ENCODE measurements at regions not wholly inside any gene's neighbourhood (a gene's known extent, or its start where the extent isn't known, plus 50 kb on each side); places are given as distances from the start of the nearest gene placed in this dataset.

GRCh38 chr4:133856731-133857355, 344.7 kb downstream of the PABPC4L start (continued):
- no peak for TF ChIP-seq CBX2 (IDR thresholded peaks at IDR 0.05; ENCODE audit: borderline replicate concordance, low read depth)
- TF ChIP-seq CHD2 (IDR thresholded peaks at IDR 0.05; ENCODE audit: low read length, partially characterized antibody), result no peak

- DNase-seq (ENCODE audit: low read depth in 1 of 2, low spot score in 1 of 2), result no peak
- H3K4me2 ChIP-seq, result no peak overlapping the region
- TF ChIP-seq FOXS1 (CRISPR knock-in tag; IDR thresholded peaks at IDR 0.05) (no peak), CBX8 (IDR thresholded peaks at IDR 0.05) (no peak), CHD2 (IDR thresholded peaks at IDR 0.05; ENCODE audit: low read length, partially characterized antibody) (no peak), ELK1 (IDR thresholded peaks at IDR 0.05; ENCODE audit: low read depth, low read length) (no peak), MAFK (IDR thresholded peaks at IDR 0.05; ENCODE audit: partially characterized antibody) (no peak), CTCF (IDR thresholded peaks at IDR 0.05) (no peak), EHMT2 (IDR thresholded peaks at IDR 0.05; ENCODE audit: low read depth) (no peak), POLR2AphosphoS2 (conservative IDR thresholded peaks at IDR 0.05; ENCODE audit: low read length) (no peak), HMGXB4 (CRISPR knock-in tag; IDR thresholded peaks at IDR 0.05; ENCODE audit: borderline replicate concordance) (no peak), MAZ (IDR thresholded peaks at IDR 0.05; ENCODE audit: borderline replicate concordance, low read depth, low read length) (no peak), NR3C1 (IDR thresholded peaks at IDR 0.05) (no peak), POLR2A (IDR thresholded peaks at IDR 0.05; ENCODE audit: low read length) (no peak), REST (IDR thresholded peaks at IDR 0.05) (no peak), USF2 (IDR thresholded peaks at IDR 0.05) (no peak), HOXA7 (CRISPR knock-in tag; IDR thresholded peaks at IDR 0.05) (no peak)
Measured at GRCh38 chr4:133855001-133855400, 346.6 kb downstream of the PABPC4L start.

More at GRCh38 chr4:133855001-133855400, 346.6 kb downstream of the PABPC4L start:
- ATAC-seq, result no peak
- Histone ChIP-seq H3K4me1 (no peaks in the 10 kb centered on the region), H3K4me3 (no peak overlapping the region), H3K9me3 (no peaks in the 10 kb centered on the region), H3K27ac (no peak overlapping the region)
- no peak for FAIRE-seq
- CTCF ChIA-PET, result no interaction called here
- POLR2A ChIA-PET, result no interaction called here
- 54% methylated on average over 4 of the region's 4 CpGs for WGBS (ENCODE audit: missing lambda C conversion rate)

Data from A549 (cell line).